Right ventricle myocardium superior (tissue), 1 donor: ENCODE measurements at regions not wholly inside any gene's neighbourhood (a gene's known extent, or its start where the extent isn't known, plus 50 kb on each side); places are given as distances from the start of the nearest gene placed in this dataset.

Source experiments
- ATAC-seq: fragments of 200-7000 bp; cut with Tn5 transposase; one replicate; pipeline ENCODE4 v1.9.1; 2020; ENCODE audit warnings: mild to moderate bottlenecking; ENCODE audit not compliant: poor library complexity
- DNase-seq: peaks from one replicate; pipeline ENCODE4 v3.0.0-alpha.2; 2020
- intact Hi-C: fragments of 100-400 bp; cut with DNase I; formaldehyde crosslinking; loops from one replicate; pipeline ENCODE4 v1.11.2; 2022
- donor health status: DM: no; HTN: yes; CAD: no; lungs with severe emphysema.

GRCh38 chr14:96634896-96635295 is 132.7 kb downstream of the PAPOLA start:
- intact Hi-C loops: no loop called here
- no peak for ATAC-seq
- DNase-seq: no peak

GRCh38 chr14:96635850-96636249 is 133.7 kb downstream of the PAPOLA start:
- DNase-seq: no peak
- intact Hi-C loops: no loop called here
- ATAC-seq: no peak

- ATAC-seq: no peak
- intact Hi-C loops: no loop called here
- no peak for DNase-seq
Measured at GRCh38 chr14:96637521-96637920, 135.3 kb downstream of the PAPOLA start.

- no peak for ATAC-seq
- intact Hi-C loops: no loop called here
- DNase-seq: no peak
Measured at GRCh38 chr14:96638041-96638855, 136.1 kb downstream of the PAPOLA start.

- ATAC-seq (no peak), DNase-seq (no peak)
- intact Hi-C loops: no loop called here
Measured at GRCh38 chr14:96639550-96639949, 137.4 kb downstream of the PAPOLA start.

GRCh38 chr14:96648506-96649326 is 146.5 kb downstream of the PAPOLA start:
- intact Hi-C loops: no loop called here
- DNase-seq: no peak
- ATAC-seq: no peak

GRCh38 chr14:96649327-96649601 is 147.1 kb downstream of the PAPOLA start:
- ATAC-seq: no peak
- intact Hi-C loops: no loop called here
- DNase-seq: no peak

- intact Hi-C loops: no loop called here
- DNase-seq (no peak), ATAC-seq (no peak)
Measured at GRCh38 chr14:96653597-96653996, 143.6 kb upstream of the VRK1 start.

- intact Hi-C loops: no loop called here
- ATAC-seq (no peak), DNase-seq (no peak)
Measured at GRCh38 chr14:96658611-96659010, 138.6 kb upstream of the VRK1 start.

GRCh38 chr14:96660123-96660522 is 137.1 kb upstream of the VRK1 start:
- DNase-seq (no peak), ATAC-seq (no peak)
- intact Hi-C loops: no loop called here

GRCh38 chr14:96660667-96661066 is 136.5 kb upstream of the VRK1 start:
- DNase-seq (no peak), ATAC-seq (no peak)
- intact Hi-C loops: no loop called here

- intact Hi-C loops: no loop called here
- no peak for DNase-seq
- no peak for ATAC-seq
Measured at GRCh38 chr14:96661244-96661969, 135.8 kb upstream of the VRK1 start.

GRCh38 chr14:96662116-96662970 is 134.8 kb upstream of the VRK1 start:
- no peak for DNase-seq
- ATAC-seq: no peak
- intact Hi-C loops: no loop called here

GRCh38 chr14:96663076-96663475 is 134.1 kb upstream of the VRK1 start:
- ATAC-seq (no peak), DNase-seq (no peak)
- intact Hi-C loops: no loop called here

- DNase-seq (no peak), ATAC-seq (no peak)
- intact Hi-C loops: no loop called here
Measured at GRCh38 chr14:96663491-96664067, 133.6 kb upstream of the VRK1 start.

- no peak for DNase-seq
- intact Hi-C loops: no loop called here
Measured at GRCh38 chr14:96666088-96666487, 131.1 kb upstream of the VRK1 start.

GRCh38 chr14:96670391-96670790 is 126.8 kb upstream of the VRK1 start:
- no peak for DNase-seq
- no peak for ATAC-seq
- intact Hi-C loops: no loop called here

More at GRCh38 chr14:96666088-96666487, 131.1 kb upstream of the VRK1 start:
- no peak for ATAC-seq

- ATAC-seq: no peak
- intact Hi-C loops: no loop called here
Measured at GRCh38 chr14:96671218-96671617, 126.0 kb upstream of the VRK1 start.

More at GRCh38 chr14:96671218-96671617, 126.0 kb upstream of the VRK1 start:
- DNase-seq: no peak
